Nephron progenitor cell (in vitro differentiated cells): ENCODE measurements at regions not wholly inside any gene's neighbourhood (a gene's known extent, or its start where the extent isn't known, plus 50 kb on each side); places are given as distances from the start of the nearest gene placed in this dataset.

Experiments
- DNase-seq: peaks from one replicate; pipeline ENCODE4 v3.0.0; 2021
- H3K27ac Mint-ChIP-seq: 2 replicates; pipeline ENCODE4 v1.8.0; 2021; ENCODE audit warnings: mild to moderate bottlenecking, moderate library complexity, mixed read lengths
- H3K27me3 Mint-ChIP-seq: 2 replicates; pipeline ENCODE4 v1.8.0; 2021; ENCODE audit warnings: mild to moderate bottlenecking, low read depth, mixed read lengths; ENCODE audit not compliant: poor library complexity
- H3K36me3 Mint-ChIP-seq: 2 replicates; pipeline ENCODE4 v1.8.0; 2021; ENCODE audit warnings: low read depth, mixed read lengths
- H3K4me1 Mint-ChIP-seq: 2 replicates; pipeline ENCODE4 v1.8.0; 2021; ENCODE audit warnings: mixed read lengths
- H3K4me3 Mint-ChIP-seq: 2 replicates; pipeline ENCODE4 v1.8.0; 2021; ENCODE audit warnings: mild to moderate bottlenecking, moderate library complexity, mixed read lengths
- H3K9me3 Mint-ChIP-seq: 2 replicates; pipeline ENCODE4 v1.8.0; 2021; ENCODE audit warnings: mild to moderate bottlenecking, moderate library complexity, mixed read lengths
- CTCF ChIP-seq: fragments of 200-600 bp; sonication (generic); IDR thresholded peaks from 2 replicates; pipeline ENCODE4 v1.5.0; 2021; ENCODE audit warnings: antibody characterized with exemption

DNA sequence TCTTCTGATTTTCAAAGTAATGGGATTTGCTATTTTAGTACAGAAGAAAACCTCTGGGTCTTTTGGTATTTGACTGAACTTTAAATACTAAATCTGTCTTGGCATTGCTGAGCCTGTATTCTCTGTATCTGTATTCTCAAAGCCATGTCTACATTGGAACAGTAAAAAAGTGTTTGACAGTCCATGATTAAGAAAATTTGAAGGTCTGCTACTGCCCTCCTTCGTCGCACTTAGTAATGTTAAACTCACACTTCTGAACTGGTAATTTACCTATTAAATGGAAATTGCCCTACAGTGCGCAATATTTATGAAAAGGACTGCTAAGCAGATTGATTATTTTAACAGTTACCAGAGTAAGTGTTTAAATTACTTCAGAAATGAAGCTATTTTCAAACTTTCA lies 165.7 kb upstream of the SMC2 start:
- DNase-seq: no peak
- H3K27me3 Mint-ChIP-seq: peaks cover 8% of the 10 kb centered on the region
- H3K27ac Mint-ChIP-seq: no peak overlapping the region
- no peaks in the 10 kb centered on the region for H3K9me3 Mint-ChIP-seq
- TF ChIP-seq CTCF: no peak
- H3K4me3 Mint-ChIP-seq: no peak overlapping the region
- H3K4me1 Mint-ChIP-seq: no peaks in the 10 kb centered on the region
- H3K36me3 Mint-ChIP-seq: no peaks in the 10 kb centered on the region

GRCh38 chr9:103941104-103941503 lies 153.0 kb upstream of the SMC2 start:
- Mint-ChIP-seq H3K4me1 (no peaks in the 10 kb centered on the region), H3K27me3 (no peaks in the 10 kb centered on the region), H3K27ac (no peak overlapping the region), H3K9me3 (no peaks in the 10 kb centered on the region), H3K36me3 (no peaks in the 10 kb centered on the region), H3K4me3 (no peak overlapping the region)
- no peak for TF ChIP-seq CTCF
- DNase-seq: no peak

- H3K4me1 Mint-ChIP-seq: no peaks in the 10 kb centered on the region
- H3K27ac Mint-ChIP-seq: no peak overlapping the region
- no peak overlapping the region for H3K4me3 Mint-ChIP-seq
- no peak for TF ChIP-seq CTCF
- no peaks in the 10 kb centered on the region for H3K36me3 Mint-ChIP-seq
- H3K27me3 Mint-ChIP-seq: no peaks in the 10 kb centered on the region
- DNase-seq: no peak
- H3K9me3 Mint-ChIP-seq: no peaks in the 10 kb centered on the region
Observed at GRCh38 chr9:103942200-103942599, 151.9 kb upstream of the SMC2 start.

DNA sequence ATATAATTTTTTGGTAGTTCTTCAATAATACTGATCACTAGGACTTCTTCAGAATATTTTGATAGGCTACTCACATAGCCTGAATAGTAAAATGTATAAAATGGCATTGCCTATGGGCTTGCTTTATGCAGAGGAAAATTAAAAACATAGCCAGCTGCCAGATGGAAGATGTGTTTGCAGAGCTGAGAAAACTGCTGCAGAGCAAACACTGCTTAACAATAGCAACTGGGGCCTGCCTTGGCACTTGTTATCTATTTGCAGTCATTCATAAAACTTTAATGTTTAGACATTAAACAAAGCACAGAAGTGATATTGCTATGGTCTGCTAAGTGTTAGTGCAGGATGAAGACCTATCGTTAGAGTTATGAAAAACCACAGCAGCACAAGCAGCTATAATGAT lies 151.5 kb upstream of the SMC2 start:
- Mint-ChIP-seq H3K36me3 (no peaks in the 10 kb centered on the region), H3K27me3 (no peaks in the 10 kb centered on the region), H3K9me3 (no peaks in the 10 kb centered on the region), H3K4me3 (no peak overlapping the region), H3K4me1 (no peaks in the 10 kb centered on the region), H3K27ac (no peak overlapping the region)
- no peak for TF ChIP-seq CTCF
- DNase-seq: no peak

- Mint-ChIP-seq H3K27me3 (no peaks in the 10 kb centered on the region), H3K36me3 (no peaks in the 10 kb centered on the region), H3K27ac (no peak overlapping the region), H3K4me1 (peaks cover 6% of the 10 kb centered on the region), H3K4me3 (no peak overlapping the region), H3K9me3 (no peaks in the 10 kb centered on the region)
- DNase-seq: no peak
- TF ChIP-seq CTCF: no peak
Observed at GRCh38 chr9:103949096-103949495, 145.0 kb upstream of the SMC2 start.

- Mint-ChIP-seq H3K9me3 (peaks cover 14% of the 10 kb centered on the region), H3K36me3 (no peaks in the 10 kb centered on the region), H3K4me3 (no peak overlapping the region), H3K27me3 (no peaks in the 10 kb centered on the region), H3K4me1 (peaks cover 10% of the 10 kb centered on the region), H3K27ac (no peak overlapping the region)
- no peak for TF ChIP-seq CTCF
- DNase-seq: no peak
Observed at GRCh38 chr9:103977163-103977562, 116.9 kb upstream of the SMC2 start.
